ENCODE measurements at regions not wholly inside any gene's neighbourhood (a gene's known extent, or its start where the extent isn't known, plus 50 kb on each side); places are given as distances from the start of the nearest gene placed in this dataset.

DNA sequence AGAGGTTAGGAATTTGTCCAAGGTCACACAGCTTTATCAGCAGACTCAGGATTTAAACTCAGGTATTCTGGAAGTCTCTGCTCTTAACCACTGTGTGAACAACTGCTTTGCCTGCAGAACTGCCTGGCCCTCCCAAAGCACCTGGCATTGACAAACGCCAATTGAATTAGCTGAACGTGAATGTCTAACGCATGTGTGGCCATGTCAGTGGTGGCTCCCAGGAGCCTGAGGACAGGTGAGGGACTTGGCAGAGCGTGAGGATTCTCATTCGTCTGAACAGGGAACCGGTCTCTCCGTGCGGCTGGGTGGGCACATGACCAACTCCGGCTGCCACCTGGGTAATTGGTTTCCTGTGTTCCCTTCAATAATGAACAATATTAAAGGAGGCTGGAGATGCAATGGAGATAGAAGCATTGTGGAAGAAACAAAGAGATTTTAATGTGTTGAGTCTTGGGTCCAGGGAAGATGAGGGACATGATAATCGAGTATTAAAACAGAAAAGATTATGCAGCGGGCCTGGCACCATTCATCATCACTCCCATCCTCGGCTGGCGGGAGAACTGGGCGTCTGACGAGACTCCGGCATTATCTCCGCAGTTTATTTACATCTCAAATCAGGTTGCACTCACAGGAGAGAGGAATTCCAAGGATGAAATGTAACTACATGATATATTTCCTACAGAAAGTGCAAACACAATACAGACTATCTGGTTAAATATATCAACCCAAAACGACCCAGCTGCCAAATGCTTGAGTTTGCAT is 113.5 kb downstream of the NPIPB5 start:
- intact Hi-C loops (cut with micrococcal nuclease): no loop called here
- no peak overlapping the region for H3K27ac Mint-ChIP-seq

More for the DNA sequence above, 113.5 kb downstream of the NPIPB5 start:
- Mint-ChIP-seq H3K27me3 (ENCODE audit: low read depth in 3 of 3) (peaks cover 3 to 8% (median 3%) of the 10 kb centered on the region in 3 donors), H3K4me1 (no peaks in the 10 kb centered on the region), H3K36me3 (no peaks in the 10 kb centered on the region), H3K9me3 (peaks cover 0 to 6% (median 0%) of the 10 kb centered on the region in 7 donors), H3K4me3 (no peak overlapping the region)
- no peak for TF ChIP-seq CTCF (IDR thresholded peaks at IDR 0.05)
- Histone ChIP-seq H3K4me1 (ENCODE audit: control insufficient read depth in 1 of 2, insufficient read depth in 2 of 2, low read length in 2 of 2) (no peaks in the 10 kb centered on the region), H3K36me3 (replicated peaks in 1 of 2; ENCODE audit: control insufficient read depth in 1 of 2, insufficient read depth in 2 of 2, low read length in 2 of 2) (no peaks in the 10 kb centered on the region), H3K9ac (ENCODE audit: insufficient read depth, low read length, poor library complexity, severe bottlenecking) (no peak overlapping the region), H3K27me3 (ENCODE audit: control insufficient read depth in 2 of 2, insufficient read depth in 2 of 2, low read length in 2 of 2) (peaks cover 12 to 21% of the 10 kb centered on the region in 2 donors), H3K27ac (ENCODE audit: low read depth in 1 of 2, low read length in 2 of 2) (no peak overlapping the region), H3K9me3 (replicated peaks in 1 of 2; ENCODE audit: control insufficient read depth in 1 of 2, insufficient read depth in 1 of 2, low read length in 2 of 2) (no peaks in the 10 kb centered on the region), H4K20me1 (ENCODE audit: insufficient read depth, low read length) (no peaks in the 10 kb centered on the region), H3K79me2 (ENCODE audit: insufficient read depth, low read length) (no peaks in the 10 kb centered on the region), H3K4me3 (replicated peaks in 1 of 3; ENCODE audit: low read depth in 2 of 3, low read length in 3 of 3) (no peak overlapping the region), H3K4me2 (replicated peaks; ENCODE audit: extremely low read depth, low read length, poor library complexity, severe bottlenecking) (no peak overlapping the region), H2AFZ (ENCODE audit: insufficient read depth, low read depth, low read length, poor library complexity, severe bottlenecking) (no peak overlapping the region)
- 85% methylated on average over 17 of the region's 18 CpGs for WGBS (ENCODE audit: insufficient coverage)
- DNase-seq: no peak

Measured in CD14-positive monocyte (primary cell).